GM19324 (cell line): ENCODE measurements at regions not wholly inside any gene's neighbourhood (a gene's known extent, or its start where the extent isn't known, plus 50 kb on each side); places are given as distances from the start of the nearest gene placed in this dataset.

Experiments used
- ATAC-seq: cut with Tn5 transposase; IDR thresholded peaks from one replicate; pipeline ENCODE4 v1.9.1; 2021; ENCODE audit warnings: mild to moderate bottlenecking, moderate library complexity; ENCODE audit not compliant: unreplicated experiment, low FRiP score

DNA sequence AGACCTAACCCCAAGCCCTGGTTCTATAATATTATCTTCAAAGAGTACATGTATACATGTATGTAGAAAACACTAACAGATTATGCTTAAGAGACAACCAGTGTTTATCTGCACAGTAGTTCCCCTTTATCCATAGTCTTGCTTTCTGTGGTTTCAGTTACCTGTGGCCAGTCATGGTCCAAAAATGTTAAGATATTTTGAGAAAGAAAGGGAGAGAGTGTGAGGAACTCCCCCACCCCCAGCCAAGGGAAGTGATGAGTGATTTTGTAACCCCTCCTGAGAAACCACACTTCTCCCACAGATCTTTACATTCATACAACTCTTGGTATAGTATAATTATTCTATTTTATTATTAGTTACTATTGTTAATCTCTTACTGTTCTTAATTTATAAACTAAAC is 77.3 kb upstream of the CNTN1 start:
- ATAC-seq: no peak

DNA sequence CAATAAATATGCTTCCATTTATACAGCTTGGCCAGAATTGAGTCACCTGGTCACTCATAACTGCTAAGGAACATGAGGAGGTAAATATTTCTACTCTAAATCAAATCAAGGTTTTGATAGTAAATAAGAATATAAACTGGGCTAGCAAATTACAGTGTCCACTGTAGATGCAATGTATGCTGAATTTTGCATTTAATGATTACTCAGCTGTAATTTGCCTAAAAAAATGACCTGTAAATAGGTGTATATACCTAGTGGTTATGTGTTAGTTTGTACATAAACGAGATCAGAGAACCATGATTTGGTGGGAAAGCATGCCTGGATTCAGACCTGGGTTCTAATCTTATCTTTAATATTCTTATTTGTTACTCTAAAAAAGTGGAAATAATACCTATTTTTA is 76.6 kb upstream of the CNTN1 start:
- ATAC-seq: no peak

DNA sequence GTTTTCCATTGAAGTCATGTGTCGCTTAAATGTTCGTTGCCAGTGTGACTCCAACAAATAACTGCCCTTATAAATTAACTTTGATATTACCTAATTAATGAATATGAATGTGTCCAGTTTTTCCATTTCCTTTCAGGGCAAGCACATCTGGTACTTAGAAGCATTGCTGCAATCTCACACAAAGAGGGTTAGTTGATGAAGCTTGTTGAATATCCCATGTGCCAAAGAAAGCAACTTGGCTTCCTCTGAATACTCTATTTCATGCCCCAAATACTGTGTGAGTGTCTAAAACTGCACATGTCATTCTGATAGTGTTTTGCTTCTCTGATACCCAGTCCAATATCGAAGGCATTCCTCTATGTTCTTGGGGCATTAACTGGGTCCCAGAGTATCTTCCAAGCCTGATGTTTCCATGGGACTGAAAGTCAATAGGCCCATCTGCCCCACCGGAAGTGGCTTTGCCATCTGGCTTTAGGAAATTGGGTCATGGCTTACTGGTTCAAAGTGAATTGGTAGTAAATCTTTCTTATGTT is 75.8 kb upstream of the CNTN1 start:
- ATAC-seq: no peak

DNA sequence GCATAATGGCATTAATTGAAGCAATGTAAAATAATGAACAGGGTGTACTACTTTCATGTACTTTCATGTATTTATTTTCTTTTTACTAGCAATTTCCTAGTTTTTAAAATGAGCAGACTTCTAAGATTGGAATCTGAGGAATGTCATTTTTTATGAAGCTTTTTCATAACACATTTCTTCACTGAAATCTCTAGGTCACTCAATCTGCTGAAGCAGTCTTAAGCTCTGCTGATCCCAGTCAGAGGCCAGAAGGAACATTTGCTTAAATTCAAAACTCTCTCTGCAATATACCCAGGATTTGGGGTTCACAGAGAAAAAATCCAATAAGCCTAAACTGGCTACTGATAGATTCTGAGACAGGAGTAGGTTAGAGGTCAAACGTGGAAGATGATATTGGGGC is 73.6 kb upstream of the CNTN1 start:
- ATAC-seq: no peak

DNA sequence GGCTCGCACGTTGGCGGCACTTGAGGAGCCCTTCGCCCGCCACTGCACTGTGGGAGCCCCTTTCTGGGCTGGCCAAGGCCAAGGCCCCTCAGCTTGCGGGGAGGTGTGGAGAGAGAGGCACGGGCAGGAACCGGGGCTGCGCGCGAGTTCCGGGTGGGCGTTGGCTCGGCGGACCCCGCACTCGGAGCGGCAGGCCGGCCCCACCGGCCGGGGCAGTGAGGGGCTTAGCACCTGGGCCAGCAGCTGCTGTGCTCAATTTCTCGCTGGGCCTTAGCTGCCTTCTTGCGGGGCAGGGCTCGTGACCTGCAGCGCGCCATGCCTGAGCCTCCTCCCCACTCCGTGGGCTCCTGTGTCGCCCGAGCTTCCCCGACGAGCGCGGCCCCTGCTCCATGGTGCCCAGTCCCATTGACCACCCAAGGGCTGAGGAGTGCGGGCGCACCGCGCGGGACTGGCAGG is 71.6 kb upstream of the CNTN1 start:
- ATAC-seq: no peak

DNA sequence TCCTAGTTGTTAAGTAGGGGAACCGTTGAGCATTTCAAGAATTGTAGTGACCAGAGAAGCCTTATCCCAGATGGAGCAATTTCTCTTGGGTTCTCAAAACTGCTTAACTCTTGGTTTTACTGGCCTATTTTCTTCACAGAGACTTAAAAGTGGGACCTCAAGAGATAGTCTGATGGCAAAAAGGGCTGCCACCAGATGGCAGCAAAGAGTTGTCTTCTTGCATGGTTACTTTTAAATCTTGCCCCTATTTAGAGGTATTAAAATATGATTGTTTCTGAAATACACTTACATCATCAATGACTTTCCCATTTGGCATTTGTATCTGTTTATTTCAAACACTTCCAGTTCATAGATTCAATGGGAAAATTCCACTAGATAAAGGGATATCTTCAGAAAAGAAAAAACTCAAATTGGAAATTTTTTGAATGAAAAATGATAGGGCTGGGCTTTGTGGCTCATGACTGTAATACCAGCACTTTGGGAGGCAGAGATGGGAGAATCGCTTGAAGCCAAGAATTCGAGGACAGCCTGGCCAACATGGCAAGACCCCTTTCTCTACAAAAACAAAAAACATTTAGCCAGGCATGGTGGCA is 69.9 kb upstream of the CNTN1 start:
- ATAC-seq: no peak

DNA sequence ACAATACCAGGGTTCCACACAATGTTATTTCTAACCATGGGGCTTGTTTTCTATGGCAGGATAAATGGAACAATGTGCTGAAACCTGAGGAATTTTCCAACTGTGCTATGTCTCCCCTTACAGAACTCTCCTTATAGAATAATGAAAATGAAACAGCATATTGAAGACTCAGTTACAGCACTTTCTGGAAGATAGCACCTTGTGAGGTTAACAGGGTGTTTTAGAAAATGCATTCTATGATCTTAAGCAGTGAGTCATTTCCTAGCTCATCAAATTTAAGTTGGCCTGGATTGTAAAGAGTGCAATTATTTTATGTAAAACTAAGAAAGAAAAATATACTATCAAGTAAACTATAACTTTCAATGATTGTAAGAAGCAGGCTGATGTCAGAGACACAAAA is 60.1 kb upstream of the CNTN1 start:
- no peak for ATAC-seq

DNA sequence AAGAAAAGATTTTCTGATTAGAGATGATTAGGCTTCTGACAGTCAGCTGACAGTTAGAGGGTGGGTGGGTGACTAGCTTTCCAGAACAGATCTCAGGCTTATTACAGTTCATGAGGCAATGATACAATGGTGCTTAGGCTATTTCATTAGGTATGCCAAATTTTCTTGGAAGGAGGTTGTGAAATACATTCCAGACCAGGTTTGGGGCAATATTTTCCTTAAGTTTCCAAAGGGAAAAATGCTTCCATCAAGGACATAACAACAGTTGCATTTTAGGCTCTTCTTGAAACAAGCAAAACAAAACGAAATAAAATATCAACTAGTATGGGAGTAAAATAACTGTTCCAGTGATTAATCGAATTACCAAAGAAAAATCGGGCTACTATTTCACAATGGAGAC is 59.3 kb upstream of the CNTN1 start:
- no peak for ATAC-seq

DNA sequence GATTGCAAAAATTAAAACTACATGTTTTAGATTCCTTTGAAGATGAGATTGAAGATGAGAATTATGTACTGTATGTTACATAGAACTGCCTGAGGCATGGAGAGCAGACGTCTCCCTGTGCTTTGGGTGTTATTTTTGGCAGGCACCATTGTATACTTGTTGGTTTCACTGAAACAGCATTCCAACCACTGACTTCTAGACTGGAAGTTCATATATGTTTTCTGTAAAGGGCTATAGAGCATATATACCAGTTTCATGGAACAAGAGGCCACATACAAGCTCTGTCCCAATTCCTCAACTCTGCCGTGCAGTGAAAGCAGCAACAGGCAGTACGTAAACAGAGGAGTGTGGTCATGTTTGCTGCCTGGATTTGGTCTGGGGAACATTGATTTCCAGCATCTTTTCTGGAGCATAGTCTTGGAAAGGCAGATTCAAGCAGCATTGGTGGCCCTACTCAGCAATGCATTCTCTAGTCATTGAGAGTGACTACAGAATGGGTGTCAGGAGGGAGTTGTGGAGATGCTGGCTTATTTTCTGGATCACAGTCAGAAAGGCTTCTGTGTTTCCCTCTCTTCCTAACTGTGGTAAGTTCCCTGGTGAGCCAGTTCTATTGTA is 57.6 kb upstream of the CNTN1 start:
- no peak for ATAC-seq

DNA sequence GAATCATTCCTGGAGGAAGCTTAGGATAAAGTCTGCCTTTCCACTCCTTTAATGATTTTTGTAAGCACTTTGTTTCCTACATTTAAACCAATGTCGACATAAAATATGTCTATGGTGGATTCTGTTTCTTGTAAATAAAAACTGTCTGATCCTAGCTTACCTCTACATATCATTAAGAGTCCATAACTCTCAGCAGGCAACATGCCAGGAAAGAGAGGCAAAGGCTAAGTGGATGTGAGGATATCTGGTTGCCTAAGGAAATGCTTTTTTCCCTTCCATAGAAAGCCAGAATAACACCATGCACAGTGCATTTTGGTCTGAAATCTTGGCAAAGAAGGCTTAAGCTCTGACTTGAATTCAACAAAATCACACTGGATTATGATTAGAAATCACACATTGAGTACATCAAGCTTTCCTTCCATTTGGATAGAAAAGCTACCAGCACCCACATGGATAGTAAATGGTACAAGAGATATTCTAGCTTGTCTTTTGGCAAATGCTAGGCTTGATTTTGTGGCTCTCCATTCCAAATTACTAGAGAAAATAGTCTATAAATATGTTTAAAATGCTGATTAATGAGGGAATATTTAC is 57.0 kb upstream of the CNTN1 start:
- ATAC-seq: no peak
